ENCODE measurements at regions not wholly inside any gene's neighbourhood (a gene's known extent, or its start where the extent isn't known, plus 50 kb on each side); places are given as distances from the start of the nearest gene placed in this dataset.

- TF ChIP-seq, protein P1, sequence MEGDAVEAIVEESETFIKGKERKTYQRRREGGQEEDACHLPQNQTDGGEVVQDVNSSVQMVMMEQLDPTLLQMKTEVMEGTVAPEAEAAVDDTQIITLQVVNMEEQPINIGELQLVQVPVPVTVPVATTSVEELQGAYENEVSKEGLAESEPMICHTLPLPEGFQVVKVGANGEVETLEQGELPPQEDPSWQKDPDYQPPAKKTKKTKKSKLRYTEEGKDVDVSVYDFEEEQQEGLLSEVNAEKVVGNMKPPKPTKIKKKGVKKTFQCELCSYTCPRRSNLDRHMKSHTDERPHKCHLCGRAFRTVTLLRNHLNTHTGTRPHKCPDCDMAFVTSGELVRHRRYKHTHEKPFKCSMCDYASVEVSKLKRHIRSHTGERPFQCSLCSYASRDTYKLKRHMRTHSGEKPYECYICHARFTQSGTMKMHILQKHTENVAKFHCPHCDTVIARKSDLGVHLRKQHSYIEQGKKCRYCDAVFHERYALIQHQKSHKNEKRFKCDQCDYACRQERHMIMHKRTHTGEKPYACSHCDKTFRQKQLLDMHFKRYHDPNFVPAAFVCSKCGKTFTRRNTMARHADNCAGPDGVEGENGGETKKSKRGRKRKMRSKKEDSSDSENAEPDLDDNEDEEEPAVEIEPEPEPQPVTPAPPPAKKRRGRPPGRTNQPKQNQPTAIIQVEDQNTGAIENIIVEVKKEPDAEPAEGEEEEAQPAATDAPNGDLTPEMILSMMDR (IDR thresholded peaks at IDR 0.05) = no peak
- peaks cover 17% of the 10 kb centered on the region for H3K27me3 Mint-ChIP-seq (ENCODE audit: low read depth)
- DNase-seq (ENCODE audit: low spot score) = no peak
- no peak overlapping the region for H3K27ac Mint-ChIP-seq (ENCODE audit: unreplicated experiment)
- H3K36me3 Mint-ChIP-seq (ENCODE audit: low read depth) = no peaks in the 10 kb centered on the region
- no peaks in the 10 kb centered on the region for H3K4me1 Mint-ChIP-seq (ENCODE audit: low read depth)
- H3K4me3 Mint-ChIP-seq (ENCODE audit: unreplicated experiment) = no peak overlapping the region
- no peaks in the 10 kb centered on the region for H3K9me3 Mint-ChIP-seq (ENCODE audit: low read depth)
These were observed 135.0 kb downstream of the FOXA2 start for GRCh38 chr20:22449188-22449973.

DNA sequence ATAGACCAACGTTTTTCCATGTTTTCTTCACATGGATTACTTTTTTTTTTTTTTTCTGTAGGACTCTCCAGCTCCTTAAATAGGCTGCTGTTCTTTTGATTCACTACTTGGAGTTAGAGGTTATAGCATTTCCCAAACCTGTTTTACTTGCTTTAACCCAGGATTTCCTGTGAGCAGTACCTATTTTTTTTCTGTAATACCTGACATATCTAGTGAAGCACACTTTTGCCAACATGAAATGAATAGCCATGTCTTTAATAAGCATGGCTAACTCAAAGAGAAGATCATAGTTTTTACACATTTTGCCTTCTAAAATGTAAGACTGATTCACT lies 137.0 kb downstream of the FOXA2 start:
- DNase-seq (ENCODE audit: low spot score) = no peak
- Mint-ChIP-seq H3K4me3 (ENCODE audit: unreplicated experiment) (no peak overlapping the region), H3K27ac (ENCODE audit: unreplicated experiment) (no peak overlapping the region), H3K9me3 (ENCODE audit: low read depth) (no peaks in the 10 kb centered on the region), H3K4me1 (ENCODE audit: low read depth) (no peaks in the 10 kb centered on the region), H3K27me3 (ENCODE audit: low read depth) (peaks cover 17% of the 10 kb centered on the region), H3K36me3 (ENCODE audit: low read depth) (no peaks in the 10 kb centered on the region)
- TF ChIP-seq, protein P1 (IDR thresholded peaks at IDR 0.05) = no peak

DNA sequence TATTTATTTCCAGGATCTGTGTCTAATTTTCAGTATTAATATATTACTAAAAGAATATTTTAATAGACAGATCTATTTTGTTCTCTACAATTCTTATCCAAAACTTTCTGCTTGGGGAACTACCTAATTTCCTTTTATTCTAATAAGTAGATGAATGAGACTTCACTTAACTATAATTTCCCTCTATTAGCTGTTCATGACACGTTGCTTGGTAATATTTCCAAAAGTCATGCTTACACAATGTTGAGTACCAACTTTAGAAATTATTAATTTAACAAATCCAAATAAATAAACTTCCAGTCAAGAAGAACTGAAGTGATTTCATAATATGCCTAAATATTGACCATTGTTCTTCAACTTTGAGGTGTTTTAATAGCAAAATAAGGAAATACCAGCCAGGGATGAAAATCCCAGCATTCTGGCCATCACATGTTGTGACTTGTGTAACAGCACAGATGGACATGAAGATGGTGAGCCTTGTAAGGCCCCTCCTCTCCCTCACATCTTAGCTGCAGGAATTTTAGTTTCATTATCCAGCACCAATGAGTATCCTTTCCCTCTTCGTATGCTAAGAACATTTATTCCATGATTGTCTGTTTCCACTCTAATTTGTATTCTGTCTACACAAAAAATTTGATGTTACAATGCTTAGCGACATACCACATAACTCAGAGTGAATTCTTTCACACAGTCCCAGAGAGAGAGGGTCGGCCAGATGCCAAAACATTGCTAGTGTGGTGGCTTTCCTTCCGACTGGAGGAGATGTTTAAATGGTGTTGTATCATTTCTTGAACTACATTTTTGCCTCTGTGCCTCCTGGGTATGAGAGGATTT lies 137.5 kb downstream of the FOXA2 start:
- H3K36me3 Mint-ChIP-seq (ENCODE audit: low read depth) = no peaks in the 10 kb centered on the region
- H3K27ac Mint-ChIP-seq (ENCODE audit: unreplicated experiment) = no peak overlapping the region
- DNase-seq (ENCODE audit: low spot score) = no peak

DNA sequence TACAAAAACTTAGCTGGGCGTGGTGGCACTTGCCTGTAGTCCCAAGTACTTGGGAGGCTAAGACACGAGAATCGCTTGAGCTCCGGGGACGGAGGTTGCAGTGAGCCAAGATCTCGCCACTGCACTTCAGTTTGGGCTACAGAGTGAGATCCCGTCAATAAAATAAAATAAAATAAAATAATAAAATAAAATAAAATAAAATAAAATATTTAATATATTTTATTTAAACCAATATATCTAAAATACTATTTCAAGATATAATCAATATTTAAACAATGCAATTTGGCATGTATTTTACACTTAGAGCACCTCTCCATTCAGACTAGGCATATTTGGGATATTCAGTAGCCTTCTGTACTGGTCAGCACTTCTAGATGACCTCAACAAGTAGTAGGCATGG lies 142.1 kb downstream of the FOXA2 start:
- H3K27me3 Mint-ChIP-seq (ENCODE audit: low read depth) = peaks cover 11% of the 10 kb centered on the region
- no peak overlapping the region for H3K27ac Mint-ChIP-seq (ENCODE audit: unreplicated experiment)
- no peak for DNase-seq (ENCODE audit: low spot score)
- TF ChIP-seq, protein P1 (IDR thresholded peaks at IDR 0.05) = no peak
- H3K4me1 Mint-ChIP-seq (ENCODE audit: low read depth) = no peaks in the 10 kb centered on the region
- H3K4me3 Mint-ChIP-seq (ENCODE audit: unreplicated experiment) = no peak overlapping the region
- no peaks in the 10 kb centered on the region for H3K9me3 Mint-ChIP-seq (ENCODE audit: low read depth)
- H3K36me3 Mint-ChIP-seq (ENCODE audit: low read depth) = no peaks in the 10 kb centered on the region

More for the DNA sequence above, 137.5 kb downstream of the FOXA2 start:
- Mint-ChIP-seq H3K4me1 (ENCODE audit: low read depth) (no peaks in the 10 kb centered on the region), H3K9me3 (ENCODE audit: low read depth) (no peaks in the 10 kb centered on the region), H3K4me3 (ENCODE audit: unreplicated experiment) (no peak overlapping the region), H3K27me3 (ENCODE audit: low read depth) (peaks cover 17% of the 10 kb centered on the region)
- TF ChIP-seq, protein P1 (IDR thresholded peaks at IDR 0.05) = no peak

DNA sequence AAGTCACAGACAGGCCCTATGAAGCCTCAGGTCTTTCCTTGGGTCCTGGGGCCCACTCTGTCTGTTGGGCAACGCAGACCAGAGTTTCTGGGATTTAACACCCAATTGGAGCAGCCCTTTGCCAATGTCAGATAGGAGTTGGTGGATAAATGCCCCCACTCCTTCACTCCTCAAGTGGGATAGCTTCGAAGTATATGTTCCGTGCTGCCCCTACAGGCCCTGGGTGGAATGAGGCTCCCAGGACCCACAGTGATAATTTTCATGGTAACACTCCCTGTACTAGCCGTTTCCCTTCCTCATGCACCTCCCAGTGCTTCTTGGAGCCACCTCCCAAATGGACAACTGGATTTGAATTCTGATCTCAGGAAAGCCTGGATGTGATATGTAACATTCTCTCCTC lies 145.4 kb downstream of the FOXA2 start:
- TF ChIP-seq, protein P1 (IDR thresholded peaks at IDR 0.05) = no peak
- Mint-ChIP-seq H3K9me3 (ENCODE audit: low read depth) (peaks cover 4% of the 10 kb centered on the region), H3K36me3 (ENCODE audit: low read depth) (no peaks in the 10 kb centered on the region), H3K4me3 (ENCODE audit: unreplicated experiment) (no peak overlapping the region), H3K27me3 (ENCODE audit: low read depth) (peaks cover 6% of the 10 kb centered on the region), H3K4me1 (ENCODE audit: low read depth) (no peaks in the 10 kb centered on the region), H3K27ac (ENCODE audit: unreplicated experiment) (no peak overlapping the region)
- DNase-seq (ENCODE audit: low spot score) = no peak
